Kidney (tissue), 13 donors: ENCODE measurements at regions not wholly inside any gene's neighbourhood (a gene's known extent, or its start where the extent isn't known, plus 50 kb on each side); places are given as distances from the start of the nearest gene placed in this dataset.

Source experiments
- DNase-seq, 5 donors: peaks; one replicate each; pipeline ENCODE4 v3.0.0-alpha.2; 2013 to 2020
- FAIRE-seq: peaks from 2 replicates; lab custom pipeline; 2012; peaks lifted over from hg19 to GRCh38; lab: Jason Lieb, UNC
- H3K27ac ChIP-seq, 2 donors: one replicate each; pipeline ENCODE4 v1.7.0; 2013; ENCODE audit warnings: low read depth in 2 of 2, low read length in 2 of 2, inconsistent platforms in 1 of 2
- H3K27me3 ChIP-seq: one replicate; pipeline ENCODE4 v1.7.1; 2013; ENCODE audit warnings: low read length, inconsistent platforms; ENCODE audit not compliant: control insufficient read depth, insufficient read depth
- H3K36me3 ChIP-seq, 3 donors: one replicate each; pipeline versions ENCODE4 v1.7.0 to v1.7.1; 2013; ENCODE audit warnings: low read length in 3 of 3, control low read depth in 1 of 3, inconsistent platforms in 1 of 3; ENCODE audit not compliant: insufficient read depth in 3 of 3, control insufficient read depth in 2 of 3
- H3K4me1 ChIP-seq, 3 donors: one replicate each; pipeline versions ENCODE4 v1.7.0 to v1.7.1; 2013; ENCODE audit warnings: low read length in 3 of 3, inconsistent platforms in 1 of 3, low read depth in 1 of 3; ENCODE audit not compliant: control insufficient read depth in 2 of 3, insufficient read depth in 2 of 3
- H3K4me3 ChIP-seq, 3 donors: one replicate each; pipeline versions ENCODE4 v1.7.0 to v1.8.1; 2013; ENCODE audit warnings: low read length in 3 of 3, control low read depth in 1 of 3, inconsistent platforms in 1 of 3
- H3K9ac ChIP-seq, 3 donors: one replicate each; pipeline versions ENCODE4 v1.7.0 to v1.7.1; 2013; ENCODE audit warnings: low read length in 3 of 3, control low read depth in 1 of 3, inconsistent platforms in 1 of 3
- H3K9me3 ChIP-seq, 3 donors: one replicate each; pipeline versions ENCODE4 v1.7.0 to v1.7.1; 2013; ENCODE audit warnings: low read length in 3 of 3, control low read depth in 1 of 3, inconsistent platforms in 1 of 3; ENCODE audit not compliant: control insufficient read depth in 2 of 3, insufficient read depth in 1 of 3
- intact Hi-C: fragments of 100-400 bp; cut with DNase I; formaldehyde crosslinking; loops from one replicate; pipeline ENCODE4 v1.11.1; 2022
- TF ChIP-seq, protein P1 (sequence below): IDR thresholded peaks from 3 replicates; pipeline ENCODE4 v1.5.1; 2012; ENCODE audit warnings: mild to moderate bottlenecking, moderate library complexity, borderline replicate concordance; ENCODE audit not compliant: insufficient read depth; ENCODE audit errors: extremely low read depth
- donor health status: control.
- donor health status: control.
- donor health status: control.
- donor health status: control.
- donor health status: control.
- donor health status: DM: yes; HTN: yes; CAD: no.
- donor health status: Normal renal cell carcinoma (clear cell type).

DNA sequence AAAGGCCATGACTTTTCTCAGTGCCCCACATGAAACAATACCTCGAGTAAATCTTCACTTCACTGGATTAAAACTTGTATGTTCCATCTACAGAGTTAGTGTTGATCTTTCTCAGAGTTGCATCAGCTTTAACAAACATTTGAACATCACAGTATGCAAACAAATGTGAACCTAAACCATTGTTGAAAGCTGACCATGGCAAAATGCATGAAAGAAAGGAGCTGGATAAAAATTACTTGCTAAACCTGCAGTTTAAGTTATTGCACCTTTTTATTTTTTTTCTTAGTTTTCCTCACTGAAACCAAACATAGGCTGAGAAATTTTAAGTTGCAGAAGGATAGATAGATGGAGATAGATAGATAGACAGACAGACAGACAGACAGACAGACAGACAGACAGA, 107.2 kb upstream of the UGP2 start:
- Histone ChIP-seq H3K27ac (no peak overlapping the region), H3K4me1 (no peaks in the 10 kb centered on the region), H3K4me3 (no peak overlapping the region), H3K36me3 (no peaks in the 10 kb centered on the region), H3K9ac (no peak overlapping the region), H3K27me3 (no peaks in the 10 kb centered on the region), H3K9me3 (no peaks in the 10 kb centered on the region)
- FAIRE-seq (no peak), DNase-seq (no peak)
- intact Hi-C loops, result no loop called here
- TF ChIP-seq, protein P1, sequence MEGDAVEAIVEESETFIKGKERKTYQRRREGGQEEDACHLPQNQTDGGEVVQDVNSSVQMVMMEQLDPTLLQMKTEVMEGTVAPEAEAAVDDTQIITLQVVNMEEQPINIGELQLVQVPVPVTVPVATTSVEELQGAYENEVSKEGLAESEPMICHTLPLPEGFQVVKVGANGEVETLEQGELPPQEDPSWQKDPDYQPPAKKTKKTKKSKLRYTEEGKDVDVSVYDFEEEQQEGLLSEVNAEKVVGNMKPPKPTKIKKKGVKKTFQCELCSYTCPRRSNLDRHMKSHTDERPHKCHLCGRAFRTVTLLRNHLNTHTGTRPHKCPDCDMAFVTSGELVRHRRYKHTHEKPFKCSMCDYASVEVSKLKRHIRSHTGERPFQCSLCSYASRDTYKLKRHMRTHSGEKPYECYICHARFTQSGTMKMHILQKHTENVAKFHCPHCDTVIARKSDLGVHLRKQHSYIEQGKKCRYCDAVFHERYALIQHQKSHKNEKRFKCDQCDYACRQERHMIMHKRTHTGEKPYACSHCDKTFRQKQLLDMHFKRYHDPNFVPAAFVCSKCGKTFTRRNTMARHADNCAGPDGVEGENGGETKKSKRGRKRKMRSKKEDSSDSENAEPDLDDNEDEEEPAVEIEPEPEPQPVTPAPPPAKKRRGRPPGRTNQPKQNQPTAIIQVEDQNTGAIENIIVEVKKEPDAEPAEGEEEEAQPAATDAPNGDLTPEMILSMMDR, result no peak

DNA sequence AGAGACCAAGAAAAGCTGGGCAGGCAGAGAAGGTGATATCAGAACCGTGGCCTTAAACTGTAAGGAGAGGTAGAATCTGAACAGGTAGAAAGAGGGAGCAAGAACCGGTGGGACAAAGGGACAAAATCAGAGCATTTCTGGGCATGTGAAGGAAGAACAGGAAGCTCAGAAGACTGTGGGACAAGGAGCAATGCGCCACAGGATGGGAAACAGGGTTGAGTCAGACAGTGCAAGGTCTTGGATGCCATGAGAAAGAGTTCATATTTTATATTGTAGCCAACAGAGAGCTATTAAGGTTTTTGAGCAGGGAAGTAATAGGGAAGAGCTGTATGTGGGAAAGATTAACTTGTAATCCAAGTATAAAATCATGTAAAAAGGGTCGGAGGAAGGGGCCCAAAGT, 106.4 kb upstream of the UGP2 start:
- Histone ChIP-seq H3K27me3 (no peaks in the 10 kb centered on the region), H3K27ac (no peak overlapping the region), H3K36me3 (no peaks in the 10 kb centered on the region), H3K9ac (no peak overlapping the region), H3K4me1 (no peaks in the 10 kb centered on the region), H3K9me3 (no peaks in the 10 kb centered on the region), H3K4me3 (no peak overlapping the region)
- FAIRE-seq (no peak), DNase-seq (no peak)
- TF ChIP-seq, protein P1, result no peak
- intact Hi-C loops, result no loop called here

DNA sequence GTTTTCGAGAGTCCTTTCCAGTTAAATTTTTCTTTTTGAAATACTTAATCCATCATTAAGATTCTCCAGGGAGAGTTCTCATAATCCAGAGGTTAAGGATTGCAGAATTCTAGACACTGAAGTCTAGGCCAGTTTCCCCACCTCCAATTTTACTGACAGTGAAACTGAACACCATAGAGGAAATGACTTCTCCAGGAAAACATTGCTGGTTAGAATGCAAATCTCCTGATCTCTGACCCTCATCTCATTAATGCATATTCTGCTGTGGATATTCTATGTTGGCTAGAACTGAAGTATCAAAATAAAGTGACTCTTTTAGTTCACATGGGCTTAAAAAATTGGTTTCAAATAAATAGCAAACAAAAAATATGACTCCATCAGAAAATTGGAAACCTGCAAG, 105.8 kb upstream of the UGP2 start:
- TF ChIP-seq, protein P1, result no peak
- Histone ChIP-seq H3K27me3 (no peaks in the 10 kb centered on the region), H3K9ac (no peak overlapping the region), H3K4me3 (no peak overlapping the region), H3K9me3 (no peaks in the 10 kb centered on the region), H3K4me1 (no peaks in the 10 kb centered on the region), H3K36me3 (no peaks in the 10 kb centered on the region), H3K27ac (no peak overlapping the region)
- FAIRE-seq (no peak), DNase-seq (no peak)
- intact Hi-C loops, result no loop called here

DNA sequence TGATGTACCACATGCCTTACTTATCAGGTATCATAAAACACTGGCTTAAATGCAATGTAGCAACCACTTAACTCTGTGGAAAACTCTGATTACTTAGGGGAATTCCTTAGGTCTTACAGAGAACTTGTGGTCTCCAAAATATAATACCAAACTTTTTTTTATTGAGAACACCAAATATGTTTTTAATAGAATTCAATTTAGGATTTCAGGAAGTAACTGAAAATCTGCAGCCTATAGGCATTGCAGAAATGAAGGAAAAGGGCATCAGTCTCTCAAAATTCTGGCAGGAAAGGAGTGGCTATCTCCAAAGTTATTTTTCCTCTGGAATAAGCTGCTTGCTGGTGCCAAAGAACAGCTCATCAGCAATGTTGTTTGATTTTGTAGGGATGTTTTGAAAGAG, 105.3 kb upstream of the UGP2 start:
- H3K27me3 ChIP-seq, result no peaks in the 10 kb centered on the region
- no peak overlapping the region for H3K27ac ChIP-seq
- no peak for DNase-seq
- no peak for FAIRE-seq
- H3K4me1 ChIP-seq, result no peaks in the 10 kb centered on the region
- TF ChIP-seq, protein P1, result no peak
- H3K36me3 ChIP-seq, result no peaks in the 10 kb centered on the region
- no peaks in the 10 kb centered on the region for H3K9me3 ChIP-seq
- H3K4me3 ChIP-seq, result no peak overlapping the region
- intact Hi-C loops, result no loop called here
- no peak overlapping the region for H3K9ac ChIP-seq
